Loucy (cell line): ENCODE measurements at regions not wholly inside any gene's neighbourhood (a gene's known extent, or its start where the extent isn't known, plus 50 kb on each side); places are given as distances from the start of the nearest gene placed in this dataset.

Experiments used
- H2AFZ ChIP-seq: fragments of 200-600 bp; sonication (generic); 2 replicates; pipeline ENCODE4 v1.6.0; 2016; ENCODE audit warnings: antibody characterized with exemption, mild to moderate bottlenecking, low read length, moderate library complexity
- H3F3A ChIP-seq: fragments of 200-600 bp; 2 replicates; pipeline ENCODE4 v1.6.0; 2016; ENCODE audit warnings: antibody characterized with exemption, low read depth, mild to moderate bottlenecking
- H3K27me3 ChIP-seq: fragments of 200-600 bp; sonication (generic); 2 replicates; pipeline ENCODE4 v1.6.1; 2014; ENCODE audit warnings: low read length, mild to moderate bottlenecking; ENCODE audit not compliant: insufficient read depth, poor library complexity, severe bottlenecking
- H3K36me3 ChIP-seq: fragments of 200-600 bp; sonication (generic); 2 replicates; pipeline ENCODE4 v1.6.1; 2016; ENCODE audit warnings: low read length; ENCODE audit not compliant: insufficient read depth
- H3K4me1 ChIP-seq: fragments of 200-600 bp; sonication (generic); 2 replicates; pipeline ENCODE4 v1.5.1; 2014; ENCODE audit warnings: low read length, mild to moderate bottlenecking; ENCODE audit not compliant: insufficient read depth, poor library complexity, severe bottlenecking
- H3K4me2 ChIP-seq: fragments of 200-600 bp; sonication (generic); 2 replicates; pipeline ENCODE4 v1.6.0; 2014; ENCODE audit warnings: antibody characterized with exemption, low read length, low read depth, mild to moderate bottlenecking; ENCODE audit not compliant: poor library complexity, severe bottlenecking
- H3K4me3 ChIP-seq: fragments of 200-600 bp; sonication (generic); 2 replicates; pipeline ENCODE4 v1.5.1; 2014; ENCODE audit warnings: low read length, mild to moderate bottlenecking, mixed read lengths; ENCODE audit not compliant: poor library complexity, severe bottlenecking
- H3K79me2 ChIP-seq: fragments of 200-600 bp; sonication (generic); 2 replicates; pipeline ENCODE4 v1.6.1; 2014; ENCODE audit warnings: low read length; ENCODE audit not compliant: insufficient read depth
- H3K9ac ChIP-seq: fragments of 200-600 bp; sonication (generic); 2 replicates; pipeline ENCODE4 v1.6.0; 2014; ENCODE audit warnings: mild to moderate bottlenecking, low read depth, low read length, moderate library complexity; ENCODE audit not compliant: poor library complexity, severe bottlenecking
- H3K9me2 ChIP-seq: fragments of 200-600 bp; sonication (generic); replicated peaks from 2 replicates; pipeline ENCODE4 v1.6.1; 2016; ENCODE audit warnings: low read depth, low read length, mixed read lengths
- H3K9me3 ChIP-seq: fragments of 200-600 bp; sonication (generic); 2 replicates; pipeline ENCODE4 v1.6.1; 2014; ENCODE audit warnings: mild to moderate bottlenecking, antibody characterized with exemption, low read length, low read depth; ENCODE audit not compliant: insufficient read depth
- H4K20me1 ChIP-seq: fragments of 200-600 bp; sonication (generic); 2 replicates; pipeline ENCODE4 v1.6.0; 2014; ENCODE audit warnings: antibody characterized with exemption, low read length, mild to moderate bottlenecking; ENCODE audit not compliant: insufficient read depth, poor library complexity, severe bottlenecking
- EZH2phosphoT487 ChIP-seq: fragments of 200-600 bp; IDR thresholded peaks from 2 replicates; pipeline ENCODE4 v1.6.1; 2018; ENCODE audit warnings: antibody characterized with exemption, mild to moderate bottlenecking, moderate library complexity, borderline replicate concordance

- H3F3A ChIP-seq = no peaks in the 10 kb centered on the region
- no peaks in the 10 kb centered on the region for H3K9me2 ChIP-seq
- H3K4me1 ChIP-seq = no peaks in the 10 kb centered on the region
- H3K9ac ChIP-seq = no peak overlapping the region
- TF ChIP-seq EZH2phosphoT487 = no peak
- H3K4me3 ChIP-seq = no peak overlapping the region
- no peak overlapping the region for H3K4me2 ChIP-seq
- no peaks in the 10 kb centered on the region for H3K27me3 ChIP-seq
- no peak overlapping the region for H2AFZ ChIP-seq
- H3K36me3 ChIP-seq = no peaks in the 10 kb centered on the region
- no peaks in the 10 kb centered on the region for H3K79me2 ChIP-seq
- H3K9me3 ChIP-seq = no peaks in the 10 kb centered on the region
- H4K20me1 ChIP-seq = no peaks in the 10 kb centered on the region
Measured at GRCh38 chr1:57474137-57474750, 50.4 kb upstream of the DAB1 start.
